GM18505 (cell line): ENCODE measurements at regions not wholly inside any gene's neighbourhood (a gene's known extent, or its start where the extent isn't known, plus 50 kb on each side); places are given as distances from the start of the nearest gene placed in this dataset.

Source experiments
- ATAC-seq: cut with Tn5 transposase; IDR thresholded peaks from one replicate; pipeline ENCODE4 v1.9.1; 2021; ENCODE audit not compliant: unreplicated experiment
- POLR2A ChIP-seq: IDR thresholded peaks from 4 replicates; pipeline ENCODE4 v1.6.1; 2011; ENCODE audit warnings: borderline replicate concordance; ENCODE audit not compliant: insufficient read depth, insufficient read length; ENCODE audit errors: extremely low read depth

- no peak for TF ChIP-seq POLR2A
- no peak for ATAC-seq
Observed at GRCh38 chr20:1811621-1812498, 83.3 kb upstream of the SIRPA start.

GRCh38 chr20:1810926-1811620, 84.1 kb upstream of the SIRPA start:
- TF ChIP-seq POLR2A, result no peak
- no peak for ATAC-seq

DNA sequence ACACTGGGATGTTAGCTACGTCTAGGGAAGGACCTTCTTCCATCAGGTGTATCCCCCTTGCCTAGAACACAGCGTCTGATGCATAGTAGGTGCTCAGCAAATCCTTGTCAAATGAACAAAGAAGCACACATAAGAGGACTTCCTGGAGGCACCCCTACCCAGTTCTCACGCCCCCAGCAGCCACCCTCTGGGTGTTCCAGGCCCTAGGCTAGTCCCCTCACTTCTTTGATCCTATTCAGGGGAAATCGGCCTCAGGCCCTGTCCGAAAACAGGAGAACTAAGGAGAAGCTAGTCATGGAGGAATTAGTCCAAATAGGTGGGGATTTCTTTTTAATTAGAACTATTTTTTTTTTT, 84.7 kb upstream of the SIRPA start:
- TF ChIP-seq POLR2A, result no peak
- no peak for ATAC-seq

DNA sequence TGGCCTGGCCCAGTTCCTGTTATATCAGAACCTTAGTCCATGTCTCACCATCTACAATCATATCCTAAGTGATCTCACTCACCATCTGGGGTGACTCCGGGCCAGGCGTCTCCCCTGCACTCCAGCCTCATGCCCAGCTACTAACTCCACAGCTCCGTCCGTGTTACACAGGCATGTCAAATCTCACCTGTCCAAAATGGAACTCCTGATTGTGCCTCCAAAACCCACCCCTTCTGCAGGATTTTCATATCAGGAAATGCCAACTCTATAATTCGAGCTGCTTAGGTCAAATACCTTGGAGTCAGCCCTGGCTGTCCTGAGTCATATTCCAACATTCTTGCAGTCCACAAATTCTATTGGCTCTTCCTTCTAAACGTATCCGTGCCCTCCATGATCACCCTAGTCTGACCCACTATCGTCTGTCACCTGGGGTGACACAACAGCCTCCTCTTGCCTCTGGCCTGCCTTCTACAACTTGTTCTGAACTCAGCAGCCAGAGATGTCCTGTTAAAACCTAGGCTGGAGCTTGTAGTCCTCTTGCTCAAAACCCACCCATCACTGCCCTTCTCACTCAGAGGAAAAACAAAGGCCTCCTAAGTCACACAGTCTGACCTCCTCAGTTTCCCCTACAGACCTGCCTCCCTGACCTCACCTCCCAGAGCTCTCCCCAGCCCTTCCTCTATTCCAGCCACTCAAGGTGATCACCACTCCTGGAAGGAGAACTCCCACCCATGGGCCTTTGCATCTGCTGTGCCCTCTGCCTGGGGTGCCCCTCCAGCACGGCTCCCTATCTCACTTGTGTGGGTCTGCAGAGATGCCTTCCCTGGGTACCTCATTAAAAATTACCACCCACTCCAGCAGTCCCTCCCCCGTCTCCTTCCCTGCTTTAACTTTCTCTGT, 85.3 kb upstream of the SIRPA start:
- TF ChIP-seq POLR2A, result no peak
- no peak for ATAC-seq

- TF ChIP-seq POLR2A, result no peak
- no peak for ATAC-seq
Observed at GRCh38 chr20:1809131-1809572, 86.1 kb upstream of the SIRPA start.

GRCh38 chr20:1808101-1808500, 87.1 kb upstream of the SIRPA start:
- TF ChIP-seq POLR2A, result no peak
- ATAC-seq, result no peak

DNA sequence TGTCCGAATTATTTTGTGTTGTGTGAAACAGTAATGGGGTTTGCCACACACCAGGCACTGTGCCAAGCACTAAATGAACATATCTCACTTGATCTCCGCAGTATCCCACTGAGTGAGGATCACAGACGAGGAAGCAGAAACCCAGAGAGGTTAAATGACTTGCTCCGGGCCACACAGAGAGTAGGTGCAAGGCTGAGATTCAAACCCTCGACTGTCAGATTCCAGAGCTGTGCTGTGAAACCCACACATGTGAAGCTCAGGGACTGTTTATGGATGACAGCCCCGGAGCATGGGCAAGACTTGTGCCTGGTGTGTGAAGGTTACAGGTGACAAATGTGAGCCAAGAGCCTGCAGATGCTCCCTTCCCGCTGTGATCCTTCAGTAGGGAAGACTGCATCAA, 87.8 kb upstream of the SIRPA start:
- no peak for ATAC-seq
- no peak for TF ChIP-seq POLR2A

GRCh38 chr20:1806456-1806855, 88.8 kb upstream of the SIRPA start:
- no peak for ATAC-seq
- no peak for TF ChIP-seq POLR2A

DNA sequence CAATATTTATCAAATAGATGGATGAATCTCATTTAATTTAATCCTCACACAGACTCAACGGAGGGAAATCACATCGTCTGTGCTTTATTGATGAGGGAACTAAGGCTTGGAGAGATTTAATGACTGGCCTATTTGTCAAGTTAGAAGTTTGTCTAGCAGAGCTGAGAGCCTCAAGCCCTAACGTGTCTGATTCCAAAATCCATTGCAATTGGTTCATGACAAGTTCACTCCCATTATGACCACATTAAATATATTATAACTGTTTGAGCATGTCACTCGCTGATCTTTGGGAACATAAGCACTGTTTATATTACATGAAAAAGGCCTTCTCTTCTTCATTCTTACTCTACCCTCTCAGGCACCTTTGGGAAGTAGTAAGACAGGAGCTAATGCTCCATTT, 89.4 kb upstream of the SIRPA start:
- ATAC-seq, result no peak
- no peak for TF ChIP-seq POLR2A

GRCh38 chr20:1805161-1805581, 90.0 kb upstream of the SIRPA start:
- ATAC-seq, result no peak
- TF ChIP-seq POLR2A, result no peak

- TF ChIP-seq POLR2A, result no peak
- no peak for ATAC-seq
Observed at GRCh38 chr20:1804554-1804956, 90.7 kb upstream of the SIRPA start.

DNA sequence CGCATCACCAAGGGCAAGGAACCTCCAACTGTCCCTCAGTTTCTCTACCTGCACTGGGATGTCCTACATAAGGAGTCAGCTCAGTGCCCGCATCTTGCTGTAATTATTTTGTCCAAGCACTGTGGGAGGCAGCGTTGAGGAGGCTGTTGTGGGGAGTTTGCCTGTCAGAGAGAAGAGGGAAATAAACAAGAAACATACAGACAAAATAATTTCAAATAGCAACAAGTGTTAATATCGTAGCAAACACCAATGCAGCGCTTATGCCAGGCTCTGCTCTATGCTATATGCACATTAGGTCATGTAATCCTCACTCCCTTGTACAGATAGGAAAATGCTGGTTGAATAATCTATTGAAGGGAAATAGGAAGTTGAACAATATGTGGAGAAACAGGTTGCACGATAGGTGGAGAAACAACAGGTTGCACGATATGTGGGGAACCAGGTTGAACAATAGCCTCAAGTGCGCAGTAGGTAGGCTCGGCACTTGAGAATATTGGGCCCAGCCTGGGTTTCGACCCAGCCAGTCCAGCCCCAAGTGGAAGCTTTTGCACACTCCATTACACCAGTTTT, 91.2 kb upstream of the SIRPA start:
- TF ChIP-seq POLR2A, result no peak
- no peak for ATAC-seq
